Amniotic epithelial cell (primary cell): ENCODE measurements at regions not wholly inside any gene's neighbourhood (a gene's known extent, or its start where the extent isn't known, plus 50 kb on each side); places are given as distances from the start of the nearest gene placed in this dataset.

ENCODE experiments used
- DNase-seq: peaks from one replicate; pipeline ENCODE4 v3.0.0-alpha.2; 2010; ENCODE audit warnings: low read depth

DNA sequence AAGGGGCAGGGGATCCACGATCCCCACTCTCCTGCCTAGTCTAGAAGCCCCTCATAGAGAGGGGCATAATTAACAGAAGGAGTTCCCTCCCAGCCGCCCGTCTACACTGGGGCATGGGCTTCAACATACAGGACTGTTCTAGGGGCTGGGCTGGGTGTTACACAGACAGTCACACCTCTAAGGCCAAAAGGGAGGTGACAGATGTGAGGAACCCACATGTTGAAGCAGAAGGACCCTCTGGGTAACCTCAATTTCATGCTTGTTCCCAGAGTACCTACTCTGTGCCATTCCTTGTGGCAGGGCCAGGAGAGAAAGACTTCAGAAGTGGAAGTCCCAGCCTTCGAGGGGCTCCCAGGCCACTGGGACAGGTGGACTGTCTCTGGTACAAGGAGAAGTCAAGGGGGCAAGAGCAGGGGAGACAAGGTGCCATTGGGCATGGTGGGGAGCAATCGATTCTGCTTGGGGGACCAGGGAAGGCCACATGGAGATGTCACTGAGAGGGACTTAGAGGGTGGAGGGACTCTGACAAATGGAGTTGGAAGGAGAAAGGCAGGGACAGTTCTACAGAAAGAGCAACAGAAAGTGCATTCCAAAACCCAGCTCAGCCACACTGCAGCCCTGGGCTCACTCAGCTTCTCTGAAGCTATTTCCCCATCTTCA, 71.3 kb downstream of the CPN2 start:
- no peak for DNase-seq

DNA sequence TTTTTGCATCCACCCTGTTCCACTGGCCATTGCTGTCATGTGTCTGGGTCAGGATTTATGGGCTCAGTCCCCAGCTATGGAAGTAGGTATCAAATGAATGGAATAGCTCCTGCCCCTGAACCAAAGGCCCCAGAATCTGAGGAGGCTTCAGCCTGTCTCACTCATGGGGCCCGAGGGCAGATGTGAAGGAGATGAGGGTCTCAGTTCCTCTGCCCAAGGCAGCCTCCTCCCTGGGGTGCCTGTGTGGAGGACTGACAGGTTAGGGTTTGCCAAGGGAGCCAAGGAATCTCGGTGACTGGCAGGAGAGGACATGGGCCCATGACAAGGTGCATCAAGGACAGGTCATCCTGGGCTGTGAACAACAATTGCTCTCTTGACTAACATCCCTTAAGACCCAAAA, 70.4 kb downstream of the CPN2 start:
- DNase-seq: no peak

DNA sequence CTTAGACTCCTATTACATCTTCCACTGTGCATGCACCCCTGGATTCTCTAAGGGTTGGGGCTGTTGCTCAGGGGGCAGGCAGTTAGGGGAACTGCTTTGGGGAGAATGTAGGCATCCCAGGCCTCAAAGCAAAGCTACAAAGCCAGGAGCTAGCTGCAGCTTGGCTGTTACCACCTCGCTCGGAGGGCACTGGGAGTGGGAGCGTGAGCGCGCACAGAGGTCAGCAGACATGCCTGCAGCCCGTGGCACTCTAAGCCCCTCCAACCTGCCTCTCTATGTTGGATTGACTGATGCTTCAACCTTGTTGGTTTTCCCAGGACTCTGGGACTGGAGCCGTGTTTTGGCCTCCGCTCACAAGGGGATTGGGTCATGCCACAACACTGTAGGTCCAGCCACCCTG, 69.8 kb downstream of the CPN2 start:
- no peak for DNase-seq

DNA sequence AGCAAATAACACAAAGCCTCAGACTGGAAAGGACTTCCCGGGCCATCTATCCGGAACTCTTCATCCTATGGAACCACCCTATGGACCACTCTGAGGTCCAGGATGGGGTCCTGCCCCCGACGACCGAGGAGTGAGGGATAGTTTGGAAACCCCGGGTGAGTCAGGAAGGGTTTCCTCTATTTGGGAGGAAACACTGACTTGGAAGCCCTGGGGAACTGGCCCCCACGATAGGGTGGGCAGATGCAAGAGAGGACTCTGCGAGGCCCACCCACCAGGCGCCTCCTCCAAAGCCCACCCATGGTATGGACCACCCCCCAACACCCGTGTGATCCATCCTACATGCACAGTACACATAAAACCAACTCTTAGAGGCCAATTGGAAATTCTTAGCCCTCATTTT, 69.4 kb downstream of the CPN2 start:
- DNase-seq: no peak

DNA sequence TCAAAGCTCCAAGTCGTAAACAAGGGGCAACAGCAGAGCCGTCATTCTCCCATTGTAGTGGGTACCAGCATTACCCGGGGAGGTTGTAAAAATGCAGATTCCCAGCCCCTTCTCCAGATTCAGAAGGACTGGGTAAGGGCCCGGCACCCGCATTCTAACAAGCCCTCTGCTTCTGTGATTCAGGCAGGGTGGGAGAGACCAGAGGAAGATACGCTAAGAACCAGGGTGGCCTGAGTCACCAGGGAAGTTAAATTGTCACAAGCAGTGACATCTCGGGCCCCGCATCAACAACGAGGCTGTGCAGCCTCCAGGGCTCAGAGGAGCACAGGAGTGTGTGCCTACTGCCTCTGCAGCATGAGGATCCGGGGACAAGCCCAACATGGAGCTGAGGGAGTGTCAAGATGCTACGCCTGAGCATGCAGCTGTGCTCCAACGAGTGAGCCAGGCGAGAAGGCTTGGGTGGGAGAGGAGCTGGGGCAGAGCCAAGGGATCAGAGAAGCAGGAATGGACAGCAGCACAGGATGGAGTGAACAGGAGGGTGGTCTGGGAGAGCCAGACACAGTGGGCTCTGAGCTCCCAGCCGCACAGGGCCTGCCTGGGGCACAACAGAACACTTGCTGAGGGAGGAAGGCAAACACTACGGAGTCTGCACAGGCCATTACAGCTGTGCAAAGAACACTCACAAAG, 68.5 kb downstream of the CPN2 start:
- no peak for DNase-seq

DNA sequence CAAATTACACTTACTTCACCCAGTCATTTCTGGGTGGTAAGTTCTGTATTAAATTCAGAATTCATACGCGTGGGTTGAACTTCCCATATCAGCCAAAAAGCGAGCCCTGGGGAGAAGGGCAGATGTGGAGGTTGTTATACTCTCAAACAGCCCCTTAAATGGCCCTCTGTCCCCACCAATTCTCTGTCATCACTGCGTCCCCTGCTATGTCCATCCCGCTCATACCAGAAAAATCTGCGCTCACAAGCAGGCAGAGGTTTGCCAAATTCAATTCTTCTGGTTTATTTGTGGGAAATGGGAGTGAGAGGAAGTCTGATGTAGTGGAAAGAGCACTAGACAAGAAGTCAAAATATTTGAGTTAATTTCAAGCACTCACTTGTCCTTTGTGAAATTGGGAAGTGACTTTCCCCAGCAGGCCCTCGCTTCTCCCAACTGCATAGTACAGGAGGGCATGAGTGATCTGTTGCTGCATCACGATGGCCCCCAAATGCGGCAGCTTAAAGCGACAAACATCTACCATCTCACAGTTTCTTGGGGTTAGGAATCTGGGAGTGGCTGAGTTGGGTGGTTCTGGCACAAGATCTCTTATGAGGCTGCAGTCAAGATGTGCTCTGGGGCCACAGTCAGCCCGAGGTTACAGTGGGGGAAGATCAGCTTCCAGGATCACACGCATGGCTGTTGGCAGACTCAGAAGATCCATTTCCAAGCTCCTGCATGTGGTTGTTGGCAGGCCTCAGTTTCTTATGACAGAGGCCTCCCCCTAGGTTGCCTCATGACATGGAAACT, 67.7 kb downstream of the CPN2 start:
- DNase-seq: no peak

DNA sequence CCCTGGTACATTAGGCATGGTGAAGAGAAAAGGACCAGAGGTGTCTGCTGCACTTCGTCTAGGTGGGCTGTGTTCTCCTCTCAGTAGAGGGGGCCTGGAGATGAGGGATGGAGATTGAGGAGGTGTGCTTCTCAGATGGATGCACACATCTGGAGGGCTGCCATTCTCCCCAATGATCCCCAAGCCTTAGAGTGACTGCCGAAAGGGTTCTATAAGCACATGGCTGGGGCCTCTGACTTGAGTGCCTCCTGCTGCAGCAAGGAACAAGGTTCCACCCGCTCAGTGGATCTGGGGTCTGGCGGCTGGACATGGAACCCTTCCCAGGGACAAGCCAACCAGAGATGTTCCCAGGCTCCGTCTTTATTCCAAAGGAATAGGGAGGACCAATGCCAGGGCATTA, 66.8 kb downstream of the CPN2 start:
- DNase-seq: no peak

DNA sequence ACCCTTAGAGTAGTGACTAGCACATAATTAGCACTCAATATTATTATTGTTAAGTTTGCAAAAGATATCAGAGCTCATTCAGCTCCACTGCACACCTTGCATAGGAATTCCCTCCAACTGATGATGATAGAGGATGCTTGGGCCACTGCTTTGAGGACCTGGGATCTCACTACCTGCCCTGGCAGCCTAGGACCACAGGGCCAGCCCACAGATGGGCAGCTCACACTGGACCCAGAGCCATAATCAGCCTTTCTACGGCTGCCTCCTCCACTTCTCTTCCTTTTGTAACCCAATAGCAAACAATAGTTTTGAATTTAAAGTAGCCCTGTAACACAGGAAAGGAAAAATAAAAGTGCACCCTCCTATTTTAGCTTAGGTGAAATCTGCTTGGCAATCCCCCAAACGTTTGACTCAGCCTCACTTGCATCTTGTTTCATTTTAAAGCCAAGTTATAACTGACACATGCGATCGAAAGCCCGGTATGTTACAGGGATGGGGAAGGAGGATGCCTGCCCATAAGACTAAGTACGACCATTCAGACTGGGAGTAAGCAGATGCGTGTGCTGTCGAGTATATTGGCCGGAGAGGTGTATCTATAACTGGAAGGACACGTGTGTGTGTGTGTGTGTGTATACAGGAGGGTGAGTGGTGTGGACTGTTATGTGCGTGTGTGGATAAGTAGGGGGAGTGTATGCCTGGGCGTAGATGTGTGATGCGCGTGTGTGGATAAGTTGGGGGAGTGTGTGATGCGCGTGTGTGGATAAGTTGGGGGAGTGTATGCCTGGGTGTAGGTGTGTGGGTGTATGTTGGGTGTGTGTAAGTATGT, 65.9 kb downstream of the CPN2 start:
- DNase-seq: peak; percentile 59

DNA sequence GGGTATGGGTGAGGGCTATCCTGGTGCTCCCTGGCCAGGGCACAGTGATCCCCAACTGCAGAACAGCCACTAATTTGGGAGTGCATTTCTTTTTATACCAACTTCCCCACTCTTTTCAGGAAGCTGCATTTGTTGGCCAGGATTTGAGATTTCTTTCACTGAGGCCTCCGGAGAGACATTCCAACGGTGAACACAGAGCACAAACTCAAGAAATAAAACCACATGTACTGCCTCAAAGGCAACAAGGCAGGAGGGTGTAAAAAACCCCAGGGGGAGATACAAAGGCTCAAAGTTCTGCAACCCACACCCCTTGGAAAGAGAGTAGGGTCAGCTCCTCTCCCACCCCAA, 65.3 kb downstream of the CPN2 start:
- DNase-seq: peak; percentile 15

DNA sequence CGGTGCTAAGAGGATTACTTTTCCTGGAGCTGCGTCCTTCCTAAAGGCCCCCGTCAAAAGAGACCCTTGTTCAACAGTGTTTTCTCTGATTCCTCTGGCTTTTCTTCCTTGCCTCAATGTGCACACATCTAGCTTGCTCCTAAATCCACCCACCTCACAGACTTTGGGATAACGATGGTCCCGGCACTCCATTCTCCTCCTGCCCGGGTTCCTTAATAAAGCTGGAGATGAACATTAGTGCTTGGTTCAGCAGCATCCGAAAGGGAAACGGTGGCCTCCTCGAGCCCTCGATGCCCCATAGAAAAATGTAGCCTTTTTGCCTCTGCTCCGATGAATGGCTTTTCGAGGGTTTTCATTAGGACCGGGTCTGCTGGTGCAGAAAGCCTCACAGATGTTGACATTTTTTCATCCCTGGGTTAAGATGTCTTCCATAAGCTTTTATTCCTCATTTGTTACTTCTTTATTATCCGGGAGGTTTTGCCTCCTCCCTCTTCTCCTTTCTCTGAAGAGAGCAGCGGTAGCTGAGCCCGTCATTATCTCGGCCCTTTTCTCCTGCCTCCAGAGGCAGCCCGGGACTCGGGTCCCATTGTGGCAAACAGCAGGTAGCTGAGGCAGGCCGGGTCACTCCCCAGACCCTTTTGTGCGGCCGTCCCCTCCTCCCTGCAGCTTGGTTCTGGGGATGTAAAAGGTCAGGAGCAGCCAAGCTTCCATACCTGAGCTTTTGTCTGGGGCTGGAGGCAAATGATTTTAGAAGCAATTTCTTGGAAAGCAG, 64.6 kb downstream of the CPN2 start:
- DNase-seq: no peak

DNA sequence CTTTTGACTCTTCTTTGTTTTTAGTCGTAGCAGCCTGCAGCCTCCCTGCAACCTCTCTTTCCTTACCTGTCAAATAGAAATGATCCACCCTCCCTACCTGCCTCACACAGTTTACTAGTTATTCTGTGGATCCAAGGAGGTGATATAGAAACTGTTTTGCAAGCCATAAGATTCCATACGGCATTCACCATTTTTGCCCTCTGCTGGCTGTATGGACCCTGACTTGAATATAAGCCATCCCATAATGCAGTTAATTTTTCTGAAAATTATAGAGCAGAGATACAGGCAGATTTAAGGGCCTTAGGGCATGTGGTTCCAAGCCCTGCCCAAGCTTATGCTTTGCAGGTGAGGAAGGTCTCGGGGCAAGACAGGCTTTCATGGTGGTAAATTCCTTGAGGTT, 63.8 kb downstream of the CPN2 start:
- DNase-seq: no peak

DNA sequence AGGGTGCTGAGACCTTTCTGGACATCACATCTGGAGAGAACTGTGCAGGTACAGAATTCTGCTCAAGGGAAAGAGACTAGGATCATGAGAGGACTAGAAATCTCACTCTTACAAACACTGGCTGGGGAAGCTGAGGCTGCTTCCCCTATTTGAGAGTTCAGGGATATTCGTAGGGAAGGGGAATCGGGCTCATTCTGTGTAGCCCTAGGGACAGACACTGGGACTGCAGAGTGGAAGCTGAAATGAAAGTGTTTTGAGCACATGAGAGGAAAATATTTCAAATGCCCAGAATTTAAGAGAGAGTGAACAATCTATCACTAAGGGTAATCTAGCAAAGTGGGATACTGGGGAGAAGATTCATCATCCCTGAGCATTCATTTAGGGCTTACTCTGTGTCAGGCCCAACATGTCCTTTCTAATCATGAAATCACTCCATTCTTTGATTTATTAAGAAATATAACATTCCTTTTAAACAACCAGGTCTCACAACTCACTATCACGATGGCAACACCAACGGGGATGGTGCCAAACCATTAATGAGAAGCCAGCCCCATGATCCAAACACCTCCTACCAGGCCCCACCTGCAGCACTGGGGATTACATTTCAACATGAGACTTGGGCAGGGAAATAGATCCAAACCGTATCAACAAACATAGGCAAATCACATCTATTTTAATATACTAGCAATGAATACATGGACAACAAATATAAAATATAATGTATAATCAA, 63.0 kb downstream of the CPN2 start:
- no peak for DNase-seq
